Activated naive CD8-positive, alpha-beta T cell treated with anti-CD3 and anti-CD28 coated beads for 36 hours (primary cell): ENCODE measurements at regions not wholly inside any gene's neighbourhood (a gene's known extent, or its start where the extent isn't known, plus 50 kb on each side); places are given as distances from the start of the nearest gene placed in this dataset.
"Not testable (repeated sequence)": the region's sequence is repeated elsewhere in the genome, so short reads cannot be mapped to it uniquely, and the experiment has no call there.

ENCODE experiments used
- DNase-seq: peaks from one replicate; pipeline ENCODE4 v3.0.0; 2021
- H3K27ac Mint-ChIP-seq: one replicate; pipeline ENCODE4 v1.8.0; 2022; ENCODE audit warnings: mild to moderate bottlenecking, moderate library complexity, mixed read lengths
- H3K27me3 Mint-ChIP-seq: one replicate; pipeline ENCODE4 v1.8.0; 2022; ENCODE audit warnings: mild to moderate bottlenecking, mixed read lengths
- H3K36me3 Mint-ChIP-seq: one replicate; pipeline ENCODE4 v1.8.0; 2021; ENCODE audit warnings: mild to moderate bottlenecking, mixed read lengths
- H3K4me1 Mint-ChIP-seq: one replicate; pipeline ENCODE4 v1.8.0; 2021; ENCODE audit warnings: mixed read lengths
- H3K4me3 Mint-ChIP-seq: one replicate; pipeline ENCODE4 v1.8.0; 2022; ENCODE audit warnings: mild to moderate bottlenecking, moderate library complexity, mixed read lengths
- H3K9me3 Mint-ChIP-seq: one replicate; pipeline ENCODE4 v1.8.0; 2022; ENCODE audit warnings: mixed read lengths

- Mint-ChIP-seq H3K4me1 (no peaks in the 10 kb centered on the region), H3K27me3 (peaks cover 6% of the 10 kb centered on the region), H3K9me3 (no peaks in the 10 kb centered on the region), H3K36me3 (no peaks in the 10 kb centered on the region), H3K4me3 (no peak overlapping the region), H3K27ac (no peak overlapping the region)
- DNase-seq = no peak
These were observed 130.5 kb downstream of the HRH4 start for GRCh38 chr18:24590946-24591345.

GRCh38 chr18:24593401-24593800, 133.0 kb downstream of the HRH4 start:
- no peak overlapping the region for H3K27ac Mint-ChIP-seq
- H3K9me3 Mint-ChIP-seq = no peaks in the 10 kb centered on the region
- H3K36me3 Mint-ChIP-seq = no peaks in the 10 kb centered on the region
- no peak for DNase-seq
- peaks cover 2% of the 10 kb centered on the region for H3K27me3 Mint-ChIP-seq
- H3K4me3 Mint-ChIP-seq = no peak overlapping the region
- no peaks in the 10 kb centered on the region for H3K4me1 Mint-ChIP-seq

- no peak for DNase-seq
- Mint-ChIP-seq H3K9me3 (no peaks in the 10 kb centered on the region), H3K36me3 (no peaks in the 10 kb centered on the region), H3K27me3 (peaks cover 4% of the 10 kb centered on the region), H3K4me1 (no peaks in the 10 kb centered on the region), H3K4me3 (no peak overlapping the region), H3K27ac (no peak overlapping the region)
These were observed 133.4 kb downstream of the HRH4 start for GRCh38 chr18:24593886-24594285.

GRCh38 chr18:24595561-24596031, 135.2 kb downstream of the HRH4 start:
- no peak for DNase-seq
- H3K4me3 Mint-ChIP-seq = no peak overlapping the region
- no peaks in the 10 kb centered on the region for H3K9me3 Mint-ChIP-seq
- H3K27me3 Mint-ChIP-seq = peaks cover 5% of the 10 kb centered on the region
- no peak overlapping the region for H3K27ac Mint-ChIP-seq
- H3K4me1 Mint-ChIP-seq = no peaks in the 10 kb centered on the region
- no peaks in the 10 kb centered on the region for H3K36me3 Mint-ChIP-seq

DNA sequence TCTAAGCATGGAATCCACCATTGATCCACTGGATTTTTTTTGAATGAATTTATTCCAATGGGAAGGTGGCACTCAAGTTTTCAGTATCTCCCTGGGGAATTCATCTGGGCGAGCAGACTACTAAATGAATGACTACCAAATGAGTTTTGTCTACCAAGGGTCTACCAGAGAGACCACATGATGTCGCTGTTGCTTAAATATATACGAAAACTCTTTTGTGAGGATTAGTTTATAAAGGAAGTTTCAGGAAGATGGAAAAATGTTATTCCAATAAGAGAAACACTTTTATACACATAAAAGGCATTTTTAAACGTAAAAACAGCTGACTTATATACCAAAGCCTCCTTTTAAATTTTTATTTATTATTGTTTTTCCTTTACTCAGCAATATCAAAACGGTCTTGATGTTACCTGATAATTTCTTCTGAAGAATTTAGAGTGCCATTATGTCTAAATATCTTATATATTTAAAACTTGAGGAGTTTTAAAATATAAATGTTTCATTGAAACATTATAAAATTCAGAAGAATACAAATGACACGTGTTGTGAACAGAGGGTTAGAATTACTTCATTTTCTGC, 139.7 kb downstream of the HRH4 start:
- Mint-ChIP-seq H3K27ac (no peak overlapping the region), H3K4me1 (no peaks in the 10 kb centered on the region), H3K27me3 (peaks cover 9% of the 10 kb centered on the region), H3K4me3 (no peak overlapping the region), H3K9me3 (no peaks in the 10 kb centered on the region), H3K36me3 (no peaks in the 10 kb centered on the region)
- no peak for DNase-seq

- Mint-ChIP-seq H3K9me3 (no peaks in the 10 kb centered on the region), H3K27me3 (peaks cover 9% of the 10 kb centered on the region), H3K36me3 (no peaks in the 10 kb centered on the region), H3K4me3 (no peak overlapping the region), H3K27ac (no peak overlapping the region), H3K4me1 (no peaks in the 10 kb centered on the region)
- DNase-seq = no peak
These were observed 141.1 kb downstream of the HRH4 start for GRCh38 chr18:24601585-24601984.

- no peaks in the 10 kb centered on the region for H3K36me3 Mint-ChIP-seq
These were observed 141.8 kb downstream of the HRH4 start for GRCh38 chr18:24602201-24602600.

DNA sequence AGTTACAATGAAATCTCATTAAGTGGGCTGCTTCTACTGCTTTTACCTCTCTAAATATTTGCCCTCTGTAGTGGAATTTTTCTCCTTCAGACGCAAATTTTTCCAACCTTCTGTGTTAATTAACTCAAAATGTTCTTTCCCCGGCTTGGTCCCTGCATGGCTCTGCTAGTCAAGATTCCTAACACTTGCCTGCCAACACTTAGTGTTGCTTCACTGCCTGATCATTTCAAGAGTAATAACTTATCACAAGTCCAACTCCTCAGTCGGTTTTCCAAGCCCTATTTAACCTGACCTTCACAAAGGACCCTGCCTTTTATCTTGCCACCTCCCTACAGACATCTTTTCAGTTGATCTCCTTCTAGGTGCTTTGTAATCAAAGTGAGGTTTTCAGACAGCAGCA, 142.7 kb downstream of the HRH4 start:
- no peaks in the 10 kb centered on the region for H3K36me3 Mint-ChIP-seq
- no peak for DNase-seq
- no peak overlapping the region for H3K27ac Mint-ChIP-seq
- H3K9me3 Mint-ChIP-seq = no peaks in the 10 kb centered on the region
- no peaks in the 10 kb centered on the region for H3K4me1 Mint-ChIP-seq
- peaks cover 9% of the 10 kb centered on the region for H3K27me3 Mint-ChIP-seq
- no peak overlapping the region for H3K4me3 Mint-ChIP-seq

More at GRCh38 chr18:24602201-24602600, 141.8 kb downstream of the HRH4 start:
- Mint-ChIP-seq H3K4me1 (no peaks in the 10 kb centered on the region), H3K27ac (no peak overlapping the region), H3K4me3 (no peak overlapping the region), H3K27me3 (peaks cover 9% of the 10 kb centered on the region), H3K9me3 (no peaks in the 10 kb centered on the region)
- DNase-seq = no peak

GRCh38 chr18:24605444-24605843, 145.0 kb downstream of the HRH4 start:
- Mint-ChIP-seq H3K9me3 (no peaks in the 10 kb centered on the region), H3K4me3 (no peak overlapping the region), H3K4me1 (no peaks in the 10 kb centered on the region), H3K27me3 (peaks cover 5% of the 10 kb centered on the region), H3K36me3 (no peaks in the 10 kb centered on the region), H3K27ac (no peak overlapping the region)
- DNase-seq = no peak

DNA sequence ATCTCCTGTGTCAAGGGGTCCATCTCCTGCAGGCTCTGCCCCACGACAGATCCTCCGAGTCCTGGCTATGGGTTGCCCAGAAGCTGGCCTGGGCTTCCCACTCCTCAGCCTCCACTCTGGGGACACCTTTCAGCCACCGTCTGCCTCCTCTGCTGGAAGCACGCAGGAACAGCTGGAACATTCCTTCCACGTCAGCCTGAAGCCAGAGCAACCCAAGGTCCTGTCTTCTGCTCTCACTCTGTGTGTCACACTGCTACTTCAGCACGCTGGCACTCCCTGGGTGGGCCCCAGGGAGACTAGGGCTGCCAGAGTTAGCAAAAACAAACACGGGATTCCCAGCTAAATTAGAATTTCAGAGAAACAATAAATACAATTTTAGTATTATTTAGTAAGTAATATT, 148.8 kb downstream of the HRH4 start:
- no peak overlapping the region for H3K27ac Mint-ChIP-seq
- no peak overlapping the region for H3K4me3 Mint-ChIP-seq
- no peaks in the 10 kb centered on the region for H3K4me1 Mint-ChIP-seq
- no peaks in the 10 kb centered on the region for H3K9me3 Mint-ChIP-seq
- peaks cover 3% of the 10 kb centered on the region for H3K27me3 Mint-ChIP-seq
- H3K36me3 Mint-ChIP-seq = no peaks in the 10 kb centered on the region
- DNase-seq = no peak

DNA sequence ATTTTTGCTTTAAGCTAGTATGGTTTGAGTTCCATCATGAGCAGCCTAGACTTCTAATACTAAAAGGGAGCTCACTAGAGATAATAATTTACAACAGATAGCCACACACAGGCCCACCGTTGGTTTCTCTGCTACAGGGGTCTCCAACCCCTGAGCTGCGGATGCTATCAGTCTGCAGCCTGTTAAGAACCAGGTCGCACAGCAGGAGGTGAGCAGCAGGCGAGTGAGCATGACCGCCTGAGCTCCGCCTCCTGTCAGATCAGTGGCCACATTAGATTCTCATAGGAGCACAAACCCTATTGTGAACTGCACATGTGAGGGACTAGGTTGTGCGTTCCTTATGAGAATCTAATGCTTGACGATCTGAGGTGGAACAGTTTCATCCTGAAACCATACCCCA, 150.6 kb downstream of the HRH4 start:
- Mint-ChIP-seq H3K27ac (no peak overlapping the region), H3K4me3 (no peak overlapping the region), H3K27me3 (peaks cover 3% of the 10 kb centered on the region), H3K9me3 (no peaks in the 10 kb centered on the region), H3K36me3 (no peaks in the 10 kb centered on the region), H3K4me1 (no peaks in the 10 kb centered on the region)
- DNase-seq = no peak

DNA sequence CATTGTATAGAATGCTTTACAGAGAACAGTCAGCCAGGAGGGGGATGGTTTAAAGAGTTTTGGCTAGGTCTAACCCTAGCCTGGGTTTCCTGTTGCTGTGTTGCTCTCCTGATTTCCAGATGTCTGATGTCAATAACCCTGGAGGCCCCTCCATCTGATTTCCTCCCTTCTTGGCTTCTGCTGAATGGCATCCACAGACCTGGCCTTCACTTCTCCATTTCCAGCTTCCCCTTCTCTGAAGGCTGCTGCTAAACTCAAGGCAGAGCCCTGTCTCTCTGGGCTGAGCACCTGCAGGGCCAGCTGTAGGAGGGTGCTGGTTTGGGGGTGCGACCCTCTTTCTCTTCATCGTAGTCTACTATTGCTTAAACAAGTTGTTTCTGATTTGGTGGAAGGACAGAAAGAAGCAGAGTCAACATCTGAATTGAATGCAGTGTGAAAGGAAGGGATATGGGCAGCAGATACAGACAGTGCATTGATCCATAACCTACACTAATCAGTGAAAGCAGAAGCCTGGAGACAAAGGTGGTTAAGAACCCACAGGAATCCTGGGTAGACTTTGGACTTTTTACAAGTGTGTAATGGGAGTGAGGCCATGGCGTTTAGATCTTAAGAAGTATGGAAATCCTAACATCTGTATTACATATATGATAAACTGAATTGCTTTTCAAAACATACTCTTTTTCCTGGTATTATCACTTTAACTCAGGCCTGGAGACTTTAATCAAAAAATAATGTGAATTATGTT, 153.6 kb downstream of the HRH4 start:
- Mint-ChIP-seq H3K4me1 (no peaks in the 10 kb centered on the region), H3K27ac (no peak overlapping the region), H3K4me3 (no peak overlapping the region), H3K9me3 (no peaks in the 10 kb centered on the region), H3K36me3 (no peaks in the 10 kb centered on the region), H3K27me3 (peaks cover 3% of the 10 kb centered on the region)
- no peak for DNase-seq

DNA sequence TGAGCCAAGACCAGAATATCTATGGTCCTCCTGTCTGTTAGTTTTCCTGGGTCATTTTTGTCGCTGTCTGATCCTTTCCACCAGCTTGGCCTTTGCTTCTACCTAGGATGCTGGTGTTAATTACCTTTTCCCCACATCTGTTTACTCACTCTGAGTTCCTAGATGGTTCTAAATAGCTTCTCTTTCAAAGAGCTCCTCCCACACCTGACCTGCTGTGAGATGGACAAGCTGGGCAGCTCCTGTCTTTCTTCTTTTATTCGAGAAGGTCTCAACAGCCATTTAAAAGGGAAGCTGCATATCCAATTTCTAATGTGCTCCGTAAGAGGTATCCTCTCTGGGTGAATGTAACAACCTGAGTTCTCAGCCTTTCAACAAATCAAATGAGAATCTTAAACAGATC, 156.2 kb downstream of the HRH4 start:
- Mint-ChIP-seq H3K27me3 (peaks cover under 1% of the 10 kb centered on the region), H3K9me3 (no peaks in the 10 kb centered on the region), H3K4me1 (no peaks in the 10 kb centered on the region), H3K27ac (no peak overlapping the region), H3K4me3 (no peak overlapping the region), H3K36me3 (no peaks in the 10 kb centered on the region)
- no peak for DNase-seq

DNA sequence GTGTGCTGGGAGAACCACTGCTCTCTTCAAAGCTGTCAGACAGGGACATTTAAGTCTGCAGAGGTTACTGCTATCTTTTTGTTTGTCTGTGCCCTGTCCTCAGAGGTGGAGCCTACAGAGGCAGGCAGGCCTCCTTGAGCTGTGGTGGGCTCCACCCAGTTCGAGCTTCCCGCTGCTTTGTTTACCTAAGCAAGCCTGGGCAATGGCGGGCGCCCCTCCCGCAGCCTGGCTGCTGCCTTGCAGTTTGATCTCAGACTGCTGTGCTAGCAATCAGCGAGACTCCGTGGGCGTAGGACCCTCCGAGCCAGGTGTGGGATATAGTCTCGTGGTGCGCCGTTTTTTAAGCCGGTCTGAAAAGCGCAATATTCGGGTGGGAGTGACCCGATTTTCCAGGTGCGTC, 164.0 kb downstream of the HRH4 start:
- not testable (repeated sequence) for H3K4me3 Mint-ChIP-seq, H3K9me3 Mint-ChIP-seq, H3K27me3 Mint-ChIP-seq, H3K36me3 Mint-ChIP-seq, DNase-seq, H3K4me1 Mint-ChIP-seq, H3K27ac Mint-ChIP-seq

GRCh38 chr18:24627644-24628315, 167.3 kb downstream of the HRH4 start:
- Mint-ChIP-seq H3K27me3 (no peaks in the 10 kb centered on the region), H3K4me3 (no peak overlapping the region), H3K4me1 (no peaks in the 10 kb centered on the region), H3K36me3 (no peaks in the 10 kb centered on the region), H3K27ac (no peak overlapping the region), H3K9me3 (no peaks in the 10 kb centered on the region)
- DNase-seq = no peak

- no peak overlapping the region for H3K27ac Mint-ChIP-seq
- H3K4me1 Mint-ChIP-seq = no peaks in the 10 kb centered on the region
- H3K36me3 Mint-ChIP-seq = no peaks in the 10 kb centered on the region
- no peaks in the 10 kb centered on the region for H3K27me3 Mint-ChIP-seq
- no peak overlapping the region for H3K4me3 Mint-ChIP-seq
- H3K9me3 Mint-ChIP-seq = no peaks in the 10 kb centered on the region
- no peak for DNase-seq
These were observed 167.9 kb downstream of the HRH4 start for GRCh38 chr18:24628326-24628725.
